ENCODE measurements at regions not wholly inside any gene's neighbourhood (a gene's known extent, or its start where the extent isn't known, plus 50 kb on each side); places are given as distances from the start of the nearest gene placed in this dataset.

DNA sequence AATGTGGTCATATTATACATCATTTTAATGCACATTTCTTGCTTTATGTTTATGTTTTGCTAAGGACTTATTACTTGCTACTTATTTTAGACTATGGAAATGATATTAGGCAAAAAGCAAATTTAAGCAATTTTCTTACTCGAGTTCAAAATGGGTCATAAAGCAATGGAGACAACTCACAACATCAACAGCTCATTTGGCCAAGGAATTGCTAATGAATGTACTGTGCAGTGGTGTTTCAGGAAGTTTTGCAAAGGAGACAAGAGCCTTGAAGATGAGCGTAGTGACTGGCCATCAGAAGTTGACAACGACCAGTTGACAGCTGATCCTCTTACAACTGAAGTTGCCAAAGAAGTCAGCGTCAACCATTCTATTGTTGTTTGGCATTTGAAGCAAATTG, 831.8 kb upstream of the SEL1L start:
- CTCF ChIA-PET (ENCODE audit: unreplicated experiment): no interaction called here
- Histone ChIP-seq H3K4me1 (ENCODE audit: insufficient read depth, low read length, poor library complexity, severe bottlenecking) (no peaks in the 10 kb centered on the region), H3K9me3 (ENCODE audit: low read length) (no peaks in the 10 kb centered on the region), H3K9me2 (ENCODE audit: insufficient read depth, low read length) (no peaks in the 10 kb centered on the region), H3K36me3 (ENCODE audit: insufficient read depth, low read length) (no peaks in the 10 kb centered on the region), H3K27ac (ENCODE audit: low read depth, low read length, poor library complexity, severe bottlenecking) (no peak overlapping the region), H3K79me2 (ENCODE audit: insufficient read depth, low read depth, low read length) (no peaks in the 10 kb centered on the region), H4K20me1 (ENCODE audit: insufficient read depth, low read length) (no peaks in the 10 kb centered on the region), H3K4me3 (ENCODE audit: low read depth, low read length, poor library complexity, severe bottlenecking) (no peak overlapping the region), H2AFZ (ENCODE audit: low read length) (no peak overlapping the region), H3K4me2 (ENCODE audit: low read length) (no peak overlapping the region)
- BruUV-seq (replicated peaks): no TSS peak
- intact Hi-C loops (cut with micrococcal nuclease; ENCODE audit: unreplicated experiment): no loop called here
- DNase-seq (ENCODE audit: low spot score): no peak
- TF ChIP-seq CTCF (conservative IDR thresholded peaks at IDR 0.05; ENCODE audit: low read length) (no peak), EZH2phosphoT487 (IDR thresholded peaks at IDR 0.05; ENCODE audit: borderline replicate concordance, low read depth, low read length) (no peak)
- POLR2A ChIA-PET: interaction anchor here (1.0 to 1.2 kb wide), 2 partner anchors 85 to 382 kb away, joined by 3 read pairs; no protein-coding TSS in a partner anchor

DNA sequence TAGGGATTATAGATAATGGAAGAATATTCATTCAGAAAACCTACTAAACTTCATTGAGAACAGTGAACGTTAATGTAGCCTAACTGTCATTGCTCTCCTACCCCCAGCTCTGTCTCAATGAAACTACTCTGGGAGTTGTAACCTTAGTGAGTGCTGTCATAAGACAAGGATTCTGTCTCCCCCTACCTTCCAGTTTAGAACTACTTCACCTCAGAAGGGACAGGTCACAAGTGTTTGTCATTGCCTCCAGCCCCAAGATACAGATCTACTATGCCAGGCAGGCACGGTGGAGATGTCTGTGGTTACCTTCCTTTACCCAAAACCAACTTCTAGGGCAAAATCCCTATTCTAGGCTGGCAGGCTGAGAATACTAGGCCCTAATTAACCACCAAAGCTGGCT, 833.1 kb upstream of the SEL1L start:
- no peak overlapping the region for H2AFZ ChIP-seq (ENCODE audit: low read length)
- no peaks in the 10 kb centered on the region for H4K20me1 ChIP-seq (ENCODE audit: insufficient read depth, low read length)
- H3K36me3 ChIP-seq (ENCODE audit: insufficient read depth, low read length): no peaks in the 10 kb centered on the region
- POLR2A ChIA-PET: no interaction called here
- DNase-seq (ENCODE audit: low spot score): no peak
- no peaks in the 10 kb centered on the region for H3K9me2 ChIP-seq (ENCODE audit: insufficient read depth, low read length)
- TF ChIP-seq EZH2phosphoT487 (IDR thresholded peaks at IDR 0.05; ENCODE audit: borderline replicate concordance, low read depth, low read length): no peak
- no peak for TF ChIP-seq CTCF (conservative IDR thresholded peaks at IDR 0.05; ENCODE audit: low read length)
- intact Hi-C loops (cut with micrococcal nuclease; ENCODE audit: unreplicated experiment): no loop called here
- no peaks in the 10 kb centered on the region for H3K4me1 ChIP-seq (ENCODE audit: insufficient read depth, low read length, poor library complexity, severe bottlenecking)
- H3K4me2 ChIP-seq (ENCODE audit: low read length): no peak overlapping the region
- CTCF ChIA-PET (ENCODE audit: unreplicated experiment): no interaction called here
- no peak overlapping the region for H3K27ac ChIP-seq (ENCODE audit: low read depth, low read length, poor library complexity, severe bottlenecking)
- no TSS peak for BruUV-seq (replicated peaks)
- no peaks in the 10 kb centered on the region for H3K9me3 ChIP-seq (ENCODE audit: low read length)
- H3K79me2 ChIP-seq (ENCODE audit: insufficient read depth, low read depth, low read length): no peaks in the 10 kb centered on the region
- no peak overlapping the region for H3K4me3 ChIP-seq (ENCODE audit: low read depth, low read length, poor library complexity, severe bottlenecking)

DNA sequence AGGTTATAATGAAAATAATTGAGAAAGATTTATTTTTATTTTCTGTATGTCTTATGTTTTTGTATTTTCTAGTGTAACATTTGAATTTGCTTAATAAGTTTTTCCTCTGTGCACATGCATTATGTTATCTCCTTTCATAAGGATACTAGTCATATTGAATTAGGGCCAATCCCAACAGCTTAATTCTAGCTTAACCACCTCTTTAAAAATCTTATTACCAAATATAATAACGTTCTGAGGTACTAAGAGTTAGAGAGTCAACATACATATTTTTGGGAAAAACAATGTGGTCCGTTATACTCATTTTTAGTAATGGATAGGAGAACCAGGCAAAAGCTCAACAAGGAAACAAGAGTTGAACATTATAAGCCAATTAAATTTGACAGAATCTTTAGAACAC, 845.6 kb upstream of the SEL1L start:
- CTCF ChIA-PET (ENCODE audit: unreplicated experiment): no interaction called here
- DNase-seq (ENCODE audit: low spot score): no peak
- Histone ChIP-seq H3K36me3 (ENCODE audit: insufficient read depth, low read length) (no peaks in the 10 kb centered on the region), H3K4me2 (ENCODE audit: low read length) (no peak overlapping the region), H3K79me2 (ENCODE audit: insufficient read depth, low read depth, low read length) (no peaks in the 10 kb centered on the region), H3K9me2 (ENCODE audit: insufficient read depth, low read length) (no peaks in the 10 kb centered on the region), H4K20me1 (ENCODE audit: insufficient read depth, low read length) (no peaks in the 10 kb centered on the region), H3K27ac (ENCODE audit: low read depth, low read length, poor library complexity, severe bottlenecking) (no peak overlapping the region), H2AFZ (ENCODE audit: low read length) (no peak overlapping the region), H3K4me1 (ENCODE audit: insufficient read depth, low read length, poor library complexity, severe bottlenecking) (no peaks in the 10 kb centered on the region), H3K9me3 (ENCODE audit: low read length) (no peaks in the 10 kb centered on the region), H3K4me3 (ENCODE audit: low read depth, low read length, poor library complexity, severe bottlenecking) (no peak overlapping the region)
- no peak for TF ChIP-seq CTCF (conservative IDR thresholded peaks at IDR 0.05; ENCODE audit: low read length)
- intact Hi-C loops (cut with micrococcal nuclease; ENCODE audit: unreplicated experiment): no loop called here
- POLR2A ChIA-PET: no interaction called here
- BruUV-seq (replicated peaks): no TSS peak

Data from OCI-LY7 (cell line).